ENCODE measurements at regions not wholly inside any gene's neighbourhood (a gene's known extent, or its start where the extent isn't known, plus 50 kb on each side); places are given as distances from the start of the nearest gene placed in this dataset.

DNA sequence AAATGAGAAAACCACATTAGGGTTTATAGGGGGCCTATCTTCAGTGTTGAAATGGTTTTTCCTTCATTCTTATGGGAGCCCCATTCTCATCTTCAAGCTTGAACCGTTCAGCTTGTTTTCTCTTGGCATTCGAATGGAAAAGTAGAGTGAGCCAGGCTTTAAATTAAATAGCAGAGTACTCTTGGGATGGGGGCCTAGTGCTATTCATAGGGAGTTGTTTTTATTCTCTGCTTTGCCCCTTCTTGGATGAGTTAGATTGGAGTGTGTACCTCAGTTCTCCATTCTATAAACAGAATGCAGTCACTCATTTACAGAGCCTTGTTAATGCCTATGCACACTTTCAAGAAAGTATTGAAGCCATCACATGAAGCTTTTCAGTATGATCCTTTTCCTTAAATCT, 127.9 kb downstream of the FAM170A start:
- intact Hi-C loops (cut with micrococcal nuclease), result no loop called here

More for the DNA sequence above, 127.9 kb downstream of the FAM170A start:
- Histone ChIP-seq H3K9ac (ENCODE audit: insufficient read depth in 1 of 2, low read depth in 2 of 2, low read length in 2 of 2) (no peak overlapping the region), H3K27ac (ENCODE audit: extremely low read depth, low read depth, low read length) (no peak overlapping the region), H3K9me3 (replicated peaks; ENCODE audit: control insufficient read depth, insufficient read depth, low read depth, low read length) (no peaks in the 10 kb centered on the region), H3K36me3 (ENCODE audit: control insufficient read depth, insufficient read depth, low read length) (no peaks in the 10 kb centered on the region), H4K20me1 (replicated peaks; ENCODE audit: control insufficient read depth, insufficient read depth, low read length) (no peaks in the 10 kb centered on the region), H3K79me2 (ENCODE audit: control insufficient read depth, insufficient read depth, low read length) (no peaks in the 10 kb centered on the region), H2AFZ (ENCODE audit: low read depth, low read length) (no peak overlapping the region), H3K27me3 (ENCODE audit: control insufficient read depth in 2 of 2, insufficient read depth in 2 of 2, low read length in 2 of 2) (no peaks in the 10 kb centered on the region), H3K4me3 (no peak overlapping the region), H3K4me2 (ENCODE audit: insufficient read depth, low read length) (no peak overlapping the region), H3K9me1 (ENCODE audit: control insufficient read depth, insufficient read depth, low read length) (no peaks in the 10 kb centered on the region), H3K4me1 (replicated peaks in 1 of 2; ENCODE audit: control insufficient read depth in 2 of 2, insufficient read depth in 2 of 2, low read length in 2 of 2) (no peaks in the 10 kb centered on the region)
- no TSS peak for BruUV-seq (replicated peaks)
- no peak for DNase-seq (ENCODE audit: extremely low read depth in 1 of 4, low spot score in 3 of 4)
- CTCF ChIA-PET (ENCODE audit: low intra/inter-chr PET ratio), result no interaction called here
- no peak for ATAC-seq
- 3% methylated on average over 2 of the region's 2 CpGs for WGBS (ENCODE audit: insufficient coverage, low coverage, missing lambda C conversion rate)
- in situ Hi-C loops (cut with MboI), result no loop called here
- no peak for TF ChIP-seq NR4A1 (CRISPR knock-in tag; IDR thresholded peaks at IDR 0.05)
- TF ChIP-seq NR4A1 (tag; IDR thresholded peaks at IDR 0.05), result no peak
- TF ChIP-seq XRCC4 (IDR thresholded peaks at IDR 0.05; ENCODE audit: extremely low read depth, insufficient read depth, insufficient read length), result no peak
- TF ChIP-seq ARID1B (IDR thresholded peaks at IDR 0.05), result no peak
- TF ChIP-seq ZNF140 (CRISPR knock-in tag; IDR thresholded peaks at IDR 0.05), result no peak
- no peak for TF ChIP-seq KLF1 (tag; IDR thresholded peaks at IDR 0.05)
- TF ChIP-seq, protein P1, sequence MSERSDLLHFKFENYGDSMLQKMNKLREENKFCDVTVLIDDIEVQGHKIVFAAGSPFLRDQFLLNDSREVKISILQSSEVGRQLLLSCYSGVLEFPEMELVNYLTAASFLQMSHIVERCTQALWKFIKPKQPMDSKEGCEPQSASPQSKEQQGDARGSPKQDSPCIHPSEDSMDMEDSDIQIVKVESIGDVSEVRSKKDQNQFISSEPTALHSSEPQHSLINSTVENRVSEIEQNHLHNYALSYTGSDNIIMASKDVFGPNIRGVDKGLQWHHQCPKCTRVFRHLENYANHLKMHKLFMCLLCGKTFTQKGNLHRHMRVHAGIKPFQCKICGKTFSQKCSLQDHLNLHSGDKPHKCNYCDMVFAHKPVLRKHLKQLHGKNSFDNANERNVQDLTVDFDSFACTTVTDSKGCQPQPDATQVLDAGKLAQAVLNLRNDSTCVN (CRISPR knock-in tag; IDR thresholded peaks at IDR 0.05), result no peak
- TF ChIP-seq DDX20 (tag; IDR thresholded peaks at IDR 0.05; ENCODE audit: low read depth), result no peak
- TF ChIP-seq PHF8 (IDR thresholded peaks at IDR 0.05; ENCODE audit: borderline replicate concordance, low read length), result no peak
- TF ChIP-seq ZNF445 (CRISPR knock-in tag; IDR thresholded peaks at IDR 0.05; ENCODE audit: low read depth), result no peak
- TF ChIP-seq PURB (CRISPR knock-in tag; IDR thresholded peaks at IDR 0.05; ENCODE audit: low read depth), result no peak
- no peak for TF ChIP-seq ELF2 (CRISPR knock-in tag; IDR thresholded peaks at IDR 0.05)
- TF ChIP-seq, protein P2, sequence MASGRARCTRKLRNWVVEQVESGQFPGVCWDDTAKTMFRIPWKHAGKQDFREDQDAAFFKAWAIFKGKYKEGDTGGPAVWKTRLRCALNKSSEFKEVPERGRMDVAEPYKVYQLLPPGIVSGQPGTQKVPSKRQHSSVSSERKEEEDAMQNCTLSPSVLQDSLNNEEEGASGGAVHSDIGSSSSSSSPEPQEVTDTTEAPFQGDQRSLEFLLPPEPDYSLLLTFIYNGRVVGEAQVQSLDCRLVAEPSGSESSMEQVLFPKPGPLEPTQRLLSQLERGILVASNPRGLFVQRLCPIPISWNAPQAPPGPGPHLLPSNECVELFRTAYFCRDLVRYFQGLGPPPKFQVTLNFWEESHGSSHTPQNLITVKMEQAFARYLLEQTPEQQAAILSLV (tag; IDR thresholded peaks at IDR 0.05), result no peak
- TF ChIP-seq ZZZ3 (IDR thresholded peaks at IDR 0.05), result no peak
- no peak for TF ChIP-seq ZBTB7A (IDR thresholded peaks at IDR 0.05; ENCODE audit: borderline replicate concordance, control insufficient read depth, low read depth, low read length)
- TF ChIP-seq ZKSCAN1 (IDR thresholded peaks at IDR 0.05; ENCODE audit: low read depth, low read length), result no peak
- no peak for TF ChIP-seq HDAC3 (IDR thresholded peaks at IDR 0.05; ENCODE audit: borderline replicate concordance, partially characterized antibody)
- TF ChIP-seq SMAD1 (IDR thresholded peaks at IDR 0.05; ENCODE audit: low read depth, low read length, partially characterized antibody), result no peak
- no peak for TF ChIP-seq MAFF (IDR thresholded peaks at IDR 0.05; ENCODE audit: low read length)
- POLR2A ChIA-PET, result no interaction called here
- no peak for FAIRE-seq

Data from K562 (cell line).